HCT116 (cell line): ENCODE measurements at regions not wholly inside any gene's neighbourhood (a gene's known extent, or its start where the extent isn't known, plus 50 kb on each side); places are given as distances from the start of the nearest gene placed in this dataset.

Experiments used
- ATAC-seq: fragments of 200-7000 bp; cut with Tn5 transposase; 2 replicates; pipeline ENCODE4 v1.9.1; 2020; ENCODE audit warnings: mild to moderate bottlenecking, moderate library complexity
- BruUV-seq: library from RNA; stranded (reverse); fragments of 400-500 nt; replicated peaks from 2 replicates; lab custom pipeline; 2021; lab: Mats Ljungman, UMichigan
- CTCF ChIA-PET: fragments of 300-600 bp; sonication (Branson Sonifier 250); formaldehyde crosslinking; loops from one replicate; lab custom pipeline; 2021; ENCODE audit warnings: antibody characterized with exemption; lab: Charles Lee
- POLR2A ChIA-PET: fragments of 300-600, 350-600 bp; sonication (Branson Sonifier 250); formaldehyde crosslinking; loops from one replicate; lab custom pipeline; 2021; ENCODE audit warnings: antibody characterized with exemption; lab: Charles Lee
- RAD21 ChIA-PET, 2 experiments: fragments of 300-600 bp; sonication (Branson Sonifier 250); formaldehyde crosslinking; loops; one replicate each; lab custom pipeline; 2023; ENCODE audit warnings: low total read pairs in 2 of 2; ENCODE audit not compliant: uncharacterized antibody in 2 of 2, unreplicated experiment in 2 of 2, low non-redundant PET in 1 of 2; lab: Charles Lee
- DNase-seq: peaks from one replicate; pipeline ENCODE4 v3.0.0-alpha.2; 2010; ENCODE audit warnings: low read depth, low spot score
- H2AFZ ChIP-seq: fragments of 200-600 bp; shearing (Covaris generic), sonication (generic); 2 replicates; pipeline ENCODE4 v1.6.1; 2017; ENCODE audit warnings: low read depth, mixed run types, mixed read lengths, antibody characterized with exemption, low read length; ENCODE audit not compliant: poor library complexity, severe bottlenecking
- H3K27ac ChIP-seq: 2 replicates; pipeline ENCODE4 v1.5.1; 2012; ENCODE audit warnings: low read depth, low read length
- H3K27me3 ChIP-seq: fragments of 200-600 bp; sonication (generic); 2 replicates; pipeline ENCODE4 v1.6.1; 2016; ENCODE audit warnings: mixed run types, low read length, mixed read lengths; ENCODE audit not compliant: insufficient read depth
- H3K36me3 ChIP-seq, 2 experiments: fragments of 200-500 bp in 1 of 2; fragments of 200-600 bp in 1 of 2; sonication (Bioruptor generic) in 1 of 2; sonication (generic) in 1 of 2; 2 replicates each; pipeline versions ENCODE4 v1.5.1 to v1.6.1; 2014 to 2016; ENCODE audit warnings: low read length in 2 of 2, inconsistent platforms in 1 of 2, mixed read lengths in 1 of 2, mixed run types in 1 of 2; ENCODE audit not compliant: insufficient read depth in 2 of 2, control insufficient read depth in 1 of 2
- H3K4me1 ChIP-seq, 2 experiments: fragments of 200-600 bp in 1 of 2; sonication (generic) in 1 of 2; 2 replicates each; pipeline versions ENCODE4 v1.5.1 to v1.6.1; 2012 to 2017; ENCODE audit warnings: low read length in 2 of 2, inconsistent platforms in 1 of 2, mild to moderate bottlenecking in 1 of 2, mixed read lengths in 1 of 2, mixed run types in 1 of 2, moderate library complexity in 1 of 2; ENCODE audit not compliant: insufficient read depth in 2 of 2, control insufficient read depth in 1 of 2
- H3K4me2 ChIP-seq: fragments of 200-600 bp; sonication (generic); 2 replicates; pipeline ENCODE4 v1.6.1; 2017; ENCODE audit warnings: mixed run types, low read length, mixed read lengths
- H3K4me3 ChIP-seq, 2 experiments: fragments of 200-600 bp in 1 of 2; sonication (generic) in 1 of 2; replicated peaks in 1 of 2; 2 replicates each; pipeline ENCODE4 v1.5.1; 2011 to 2016; ENCODE audit warnings: low read length in 2 of 2, control low read depth in 1 of 2, low read depth in 1 of 2, mild to moderate bottlenecking in 1 of 2, mixed read lengths in 1 of 2, mixed run types in 1 of 2
- H3K79me2 ChIP-seq: fragments of 200-600 bp; sonication (generic); 2 replicates; pipeline ENCODE4 v1.6.1; 2017; ENCODE audit warnings: mild to moderate bottlenecking, mixed run types, low read length, moderate library complexity, mixed read lengths; ENCODE audit not compliant: insufficient read depth
- H3K9ac ChIP-seq: fragments of 200-600 bp; sonication (generic); 2 replicates; pipeline ENCODE4 v1.6.1; 2016; ENCODE audit warnings: low read length, mixed read lengths
- H3K9me2 ChIP-seq: fragments of 200-600 bp; sonication (generic), shearing (Covaris generic); 2 replicates; pipeline ENCODE4 v1.6.1; 2017; ENCODE audit warnings: mixed run types, mild to moderate bottlenecking, moderate library complexity; ENCODE audit not compliant: insufficient read depth
- H3K9me3 ChIP-seq, 2 experiments: fragments of 200-500 bp in 1 of 2; fragments of 200-600 bp in 1 of 2; sonication (Bioruptor generic) in 1 of 2; sonication (generic) in 1 of 2; 2 replicates each; pipeline ENCODE4 v1.6.1; 2014 to 2017; ENCODE audit warnings: low read length in 2 of 2, mixed read lengths in 2 of 2, inconsistent platforms in 1 of 2, low read depth in 1 of 2, mild to moderate bottlenecking in 1 of 2, mixed run types in 1 of 2, moderate library complexity in 1 of 2; ENCODE audit not compliant: control insufficient read depth in 1 of 2, insufficient read depth in 1 of 2
- H4K20me1 ChIP-seq: fragments of 200-600 bp; sonication (generic), shearing (Covaris generic); 2 replicates; pipeline ENCODE4 v1.6.1; 2017; ENCODE audit warnings: mixed run types, mild to moderate bottlenecking, moderate library complexity; ENCODE audit not compliant: insufficient read depth
- CBX3 ChIP-seq: IDR thresholded peaks from 2 replicates; pipeline ENCODE4 v1.6.1; 2012; ENCODE audit warnings: low read depth
- CEBPB ChIP-seq: IDR thresholded peaks from 2 replicates; pipeline ENCODE4 v1.6.1; 2012; ENCODE audit warnings: low read depth
- FOSL1 ChIP-seq: IDR thresholded peaks from 2 replicates; pipeline ENCODE4 v1.6.1; 2012; ENCODE audit warnings: low read depth
- JUND ChIP-seq: IDR thresholded peaks from 2 replicates; pipeline ENCODE4 v1.6.1; 2012
- MAX ChIP-seq: IDR thresholded peaks from 2 replicates; pipeline ENCODE4 v1.6.1; 2012
- POLR2A ChIP-seq: IDR thresholded peaks from 2 replicates; pipeline ENCODE4 v1.7.0; 2011; ENCODE audit warnings: borderline replicate concordance; ENCODE audit not compliant: insufficient read depth, insufficient read length; ENCODE audit errors: extremely low read depth
- POLR2AphosphoS5 ChIP-seq: IDR thresholded peaks from 2 replicates; pipeline ENCODE4 v1.6.1; 2011; ENCODE audit warnings: mild to moderate bottlenecking, low read depth, low read length, moderate library complexity
- RAD21 ChIP-seq: IDR thresholded peaks from 2 replicates; pipeline ENCODE4 v1.6.1; 2012; ENCODE audit warnings: low read depth, mild to moderate bottlenecking
- SP1 ChIP-seq: IDR thresholded peaks from 2 replicates; pipeline ENCODE4 v1.6.1; 2012; ENCODE audit warnings: low read depth
- SRF ChIP-seq: IDR thresholded peaks from 2 replicates; pipeline ENCODE4 v1.6.1; 2012; ENCODE audit warnings: low read depth
- TCF7L2 ChIP-seq: IDR thresholded peaks from 2 replicates; pipeline ENCODE4 v1.7.0; 2011; ENCODE audit warnings: borderline replicate concordance, inconsistent platforms; ENCODE audit not compliant: insufficient read depth, insufficient read length; ENCODE audit errors: extremely low read depth
- YY1 ChIP-seq: IDR thresholded peaks from 2 replicates; pipeline ENCODE4 v1.6.1; 2011; ENCODE audit warnings: low read length, low read depth, moderate library complexity, mild to moderate bottlenecking; ENCODE audit not compliant: insufficient replicate concordance; ENCODE audit errors: extremely low read depth
- ZBTB33 ChIP-seq: IDR thresholded peaks from 2 replicates; pipeline ENCODE4 v1.6.1; 2011; ENCODE audit warnings: mild to moderate bottlenecking, low read length, moderate library complexity; ENCODE audit not compliant: insufficient replicate concordance; ENCODE audit errors: extremely low read depth
- ZNF274 ChIP-seq: fragments of 200-500 bp; sonication (Bioruptor generic); IDR thresholded peaks from 2 replicates; pipeline ENCODE4 v1.6.1; 2014; ENCODE audit warnings: mild to moderate bottlenecking, low read depth, low read length, inconsistent platforms
- intact Hi-C: fragments of 100-400 bp; cut with micrococcal nuclease; formaldehyde crosslinking; loops from 2 replicates; pipeline ENCODE4 v1.10.0; 2022

- RAD21 ChIA-PET = interaction anchor here in 1 of 2 experiments (0.7 kb wide), 1 partner anchor 112 kb away, joined by 3 read pairs; the partner anchor contains the start of gene SH3BP4
- BruUV-seq = no TSS peak
- TF ChIP-seq TCF7L2 = peak; percentile 90
- peak; percentile 83 for TF ChIP-seq MAX
- TF ChIP-seq YY1 = peak; percentile 43
- TF ChIP-seq JUND = peak; percentile 96
- peak; percentile 41 for TF ChIP-seq ZBTB33
- peak; percentile 93 for TF ChIP-seq FOSL1
- peak; percentile 95 for TF ChIP-seq CBX3
- no peak for TF ChIP-seq POLR2AphosphoS5
- TF ChIP-seq RAD21 = peak; percentile 32; the same call in 1 of the 2 replicates
- TF ChIP-seq SP1 = peak; percentile 82
- no peak for TF ChIP-seq ZNF274
- 0 out of 2 replicates have a peak, but pooled peaks have one; percentile 29 for TF ChIP-seq CEBPB
- TF ChIP-seq SRF = peak; percentile 46; the same call in 1 of the 2 replicates
- TF ChIP-seq POLR2A = no peak
- TF ChIP-seq, all 23 proteins: peak for 11
- H3K9me2 ChIP-seq = no peaks in the 10 kb centered on the region
- H2AFZ ChIP-seq = peak overlapping the region; percentile 64
- peaks cover 26 to 42% of the 10 kb centered on the region in 2 experiments for H3K4me1 ChIP-seq
- H3K9ac ChIP-seq = no peak overlapping the region
- no peaks in the 10 kb centered on the region for H3K36me3 ChIP-seq
- H4K20me1 ChIP-seq = no peaks in the 10 kb centered on the region
- peak overlapping the region; percentile 19; the same call in 1 of the 2 replicates for H3K27ac ChIP-seq
- ATAC-seq (peak; percentile 92), DNase-seq (peak; percentile 71)
- H3K79me2 ChIP-seq = no peaks in the 10 kb centered on the region
- no peaks in the 10 kb centered on the region for H3K27me3 ChIP-seq
- CTCF ChIA-PET = no interaction called here
- H3K9me3 ChIP-seq = no peaks in the 10 kb centered on the region
- 0 out of 4 replicates have a peak overlapping the region, but pooled peaks of 1 of the 2 experiments have one; percentile 14 for H3K4me3 ChIP-seq
- intact Hi-C loops = no loop called here
- H3K4me2 ChIP-seq = peak overlapping the region; percentile 64
- POLR2A ChIA-PET = no interaction called here
Observed at GRCh38 chr2:234840336-234840735, 111.5 kb upstream of the SH3BP4 start.
